H1 (cell line): ENCODE measurements at regions not wholly inside any gene's neighbourhood (a gene's known extent, or its start where the extent isn't known, plus 50 kb on each side); places are given as distances from the start of the nearest gene placed in this dataset.

ENCODE experiments used
- CHD1 ChIP-seq: IDR thresholded peaks from 2 replicates; pipeline ENCODE4 v1.6.1; 2012; ENCODE audit warnings: low read depth, low read length, improper control_type of control experiment
- CTBP2 ChIP-seq: IDR thresholded peaks from 2 replicates; pipeline ENCODE4 v1.7.0; 2011; ENCODE audit warnings: borderline replicate concordance, mild to moderate bottlenecking, moderate library complexity, mixed read lengths, low read length; ENCODE audit not compliant: insufficient read depth, insufficient read length
- SAP30 ChIP-seq: fragments of 300-600 bp; sonication (generic); IDR thresholded peaks from 2 replicates; pipeline ENCODE4 v1.7.1; 2012; ENCODE audit warnings: low read length, moderate library complexity, mild to moderate bottlenecking, inconsistent platforms; ENCODE audit not compliant: insufficient read depth, insufficient replicate concordance
- SP2 ChIP-seq: IDR thresholded peaks from 2 replicates; pipeline ENCODE4 v1.6.1; 2012; ENCODE audit warnings: mild to moderate bottlenecking, low read length, inconsistent platforms
- TF ChIP-seq, protein P1 (sequence below): fragments of 300-600 bp; sonication (generic); IDR thresholded peaks from 2 replicates; pipeline ENCODE4 v1.7.1; 2012; ENCODE audit warnings: low read length, moderate library complexity, mild to moderate bottlenecking, inconsistent platforms; ENCODE audit not compliant: insufficient replicate concordance
- TF ChIP-seq, protein P2 (sequence below): IDR thresholded peaks from 2 replicates; pipeline ENCODE4 v1.6.1; 2011; ENCODE audit warnings: low read length, improper control_type of control experiment

DNA sequence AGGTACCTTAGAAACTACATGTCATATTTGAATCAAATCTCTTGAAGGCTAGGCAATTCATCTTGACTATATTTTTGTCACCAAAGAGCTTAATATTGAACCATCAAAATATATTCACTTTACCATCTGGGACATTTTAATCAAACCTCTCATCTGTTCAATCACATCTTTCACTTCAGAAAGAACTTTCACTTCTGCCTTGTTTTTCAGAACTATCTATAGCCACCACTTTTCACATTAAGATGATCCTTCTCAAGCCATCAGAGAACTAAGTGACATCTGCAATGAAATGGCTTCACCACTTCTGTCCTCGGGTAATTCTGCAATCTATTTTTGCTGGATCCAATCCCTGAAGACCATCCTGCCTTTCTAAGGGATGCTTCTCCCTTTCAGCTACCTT, 57.8 kb downstream of the OR2B2 start (continued):
- TF ChIP-seq, protein P1, sequence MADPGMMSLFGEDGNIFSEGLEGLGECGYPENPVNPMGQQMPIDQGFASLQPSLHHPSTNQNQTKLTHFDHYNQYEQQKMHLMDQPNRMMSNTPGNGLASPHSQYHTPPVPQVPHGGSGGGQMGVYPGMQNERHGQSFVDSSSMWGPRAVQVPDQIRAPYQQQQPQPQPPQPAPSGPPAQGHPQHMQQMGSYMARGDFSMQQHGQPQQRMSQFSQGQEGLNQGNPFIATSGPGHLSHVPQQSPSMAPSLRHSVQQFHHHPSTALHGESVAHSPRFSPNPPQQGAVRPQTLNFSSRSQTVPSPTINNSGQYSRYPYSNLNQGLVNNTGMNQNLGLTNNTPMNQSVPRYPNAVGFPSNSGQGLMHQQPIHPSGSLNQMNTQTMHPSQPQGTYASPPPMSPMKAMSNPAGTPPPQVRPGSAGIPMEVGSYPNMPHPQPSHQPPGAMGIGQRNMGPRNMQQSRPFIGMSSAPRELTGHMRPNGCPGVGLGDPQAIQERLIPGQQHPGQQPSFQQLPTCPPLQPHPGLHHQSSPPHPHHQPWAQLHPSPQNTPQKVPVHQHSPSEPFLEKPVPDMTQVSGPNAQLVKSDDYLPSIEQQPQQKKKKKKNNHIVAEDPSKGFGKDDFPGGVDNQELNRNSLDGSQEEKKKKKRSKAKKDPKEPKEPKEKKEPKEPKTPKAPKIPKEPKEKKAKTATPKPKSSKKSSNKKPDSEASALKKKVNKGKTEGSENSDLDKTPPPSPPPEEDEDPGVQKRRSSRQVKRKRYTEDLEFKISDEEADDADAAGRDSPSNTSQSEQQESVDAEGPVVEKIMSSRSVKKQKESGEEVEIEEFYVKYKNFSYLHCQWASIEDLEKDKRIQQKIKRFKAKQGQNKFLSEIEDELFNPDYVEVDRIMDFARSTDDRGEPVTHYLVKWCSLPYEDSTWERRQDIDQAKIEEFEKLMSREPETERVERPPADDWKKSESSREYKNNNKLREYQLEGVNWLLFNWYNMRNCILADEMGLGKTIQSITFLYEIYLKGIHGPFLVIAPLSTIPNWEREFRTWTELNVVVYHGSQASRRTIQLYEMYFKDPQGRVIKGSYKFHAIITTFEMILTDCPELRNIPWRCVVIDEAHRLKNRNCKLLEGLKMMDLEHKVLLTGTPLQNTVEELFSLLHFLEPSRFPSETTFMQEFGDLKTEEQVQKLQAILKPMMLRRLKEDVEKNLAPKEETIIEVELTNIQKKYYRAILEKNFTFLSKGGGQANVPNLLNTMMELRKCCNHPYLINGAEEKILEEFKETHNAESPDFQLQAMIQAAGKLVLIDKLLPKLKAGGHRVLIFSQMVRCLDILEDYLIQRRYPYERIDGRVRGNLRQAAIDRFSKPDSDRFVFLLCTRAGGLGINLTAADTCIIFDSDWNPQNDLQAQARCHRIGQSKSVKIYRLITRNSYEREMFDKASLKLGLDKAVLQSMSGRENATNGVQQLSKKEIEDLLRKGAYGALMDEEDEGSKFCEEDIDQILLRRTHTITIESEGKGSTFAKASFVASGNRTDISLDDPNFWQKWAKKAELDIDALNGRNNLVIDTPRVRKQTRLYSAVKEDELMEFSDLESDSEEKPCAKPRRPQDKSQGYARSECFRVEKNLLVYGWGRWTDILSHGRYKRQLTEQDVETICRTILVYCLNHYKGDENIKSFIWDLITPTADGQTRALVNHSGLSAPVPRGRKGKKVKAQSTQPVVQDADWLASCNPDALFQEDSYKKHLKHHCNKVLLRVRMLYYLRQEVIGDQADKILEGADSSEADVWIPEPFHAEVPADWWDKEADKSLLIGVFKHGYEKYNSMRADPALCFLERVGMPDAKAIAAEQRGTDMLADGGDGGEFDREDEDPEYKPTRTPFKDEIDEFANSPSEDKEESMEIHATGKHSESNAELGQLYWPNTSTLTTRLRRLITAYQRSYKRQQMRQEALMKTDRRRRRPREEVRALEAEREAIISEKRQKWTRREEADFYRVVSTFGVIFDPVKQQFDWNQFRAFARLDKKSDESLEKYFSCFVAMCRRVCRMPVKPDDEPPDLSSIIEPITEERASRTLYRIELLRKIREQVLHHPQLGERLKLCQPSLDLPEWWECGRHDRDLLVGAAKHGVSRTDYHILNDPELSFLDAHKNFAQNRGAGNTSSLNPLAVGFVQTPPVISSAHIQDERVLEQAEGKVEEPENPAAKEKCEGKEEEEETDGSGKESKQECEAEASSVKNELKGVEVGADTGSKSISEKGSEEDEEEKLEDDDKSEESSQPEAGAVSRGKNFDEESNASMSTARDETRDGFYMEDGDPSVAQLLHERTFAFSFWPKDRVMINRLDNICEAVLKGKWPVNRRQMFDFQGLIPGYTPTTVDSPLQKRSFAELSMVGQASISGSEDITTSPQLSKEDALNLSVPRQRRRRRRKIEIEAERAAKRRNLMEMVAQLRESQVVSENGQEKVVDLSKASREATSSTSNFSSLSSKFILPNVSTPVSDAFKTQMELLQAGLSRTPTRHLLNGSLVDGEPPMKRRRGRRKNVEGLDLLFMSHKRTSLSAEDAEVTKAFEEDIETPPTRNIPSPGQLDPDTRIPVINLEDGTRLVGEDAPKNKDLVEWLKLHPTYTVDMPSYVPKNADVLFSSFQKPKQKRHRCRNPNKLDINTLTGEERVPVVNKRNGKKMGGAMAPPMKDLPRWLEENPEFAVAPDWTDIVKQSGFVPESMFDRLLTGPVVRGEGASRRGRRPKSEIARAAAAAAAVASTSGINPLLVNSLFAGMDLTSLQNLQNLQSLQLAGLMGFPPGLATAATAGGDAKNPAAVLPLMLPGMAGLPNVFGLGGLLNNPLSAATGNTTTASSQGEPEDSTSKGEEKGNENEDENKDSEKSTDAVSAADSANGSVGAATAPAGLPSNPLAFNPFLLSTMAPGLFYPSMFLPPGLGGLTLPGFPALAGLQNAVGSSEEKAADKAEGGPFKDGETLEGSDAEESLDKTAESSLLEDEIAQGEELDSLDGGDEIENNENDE, result no peak
- TF ChIP-seq, protein P2, sequence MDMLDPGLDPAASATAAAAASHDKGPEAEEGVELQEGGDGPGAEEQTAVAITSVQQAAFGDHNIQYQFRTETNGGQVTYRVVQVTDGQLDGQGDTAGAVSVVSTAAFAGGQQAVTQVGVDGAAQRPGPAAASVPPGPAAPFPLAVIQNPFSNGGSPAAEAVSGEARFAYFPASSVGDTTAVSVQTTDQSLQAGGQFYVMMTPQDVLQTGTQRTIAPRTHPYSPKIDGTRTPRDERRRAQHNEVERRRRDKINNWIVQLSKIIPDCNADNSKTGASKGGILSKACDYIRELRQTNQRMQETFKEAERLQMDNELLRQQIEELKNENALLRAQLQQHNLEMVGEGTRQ, result no peak
- TF ChIP-seq SAP30 (no peak), SP2 (no peak), CHD1 (no peak), CTBP2 (no peak)
